CD14-positive monocyte (primary cell): ENCODE measurements at regions not wholly inside any gene's neighbourhood (a gene's known extent, or its start where the extent isn't known, plus 50 kb on each side); places are given as distances from the start of the nearest gene placed in this dataset.
A peak's percentile ranks its signal among the peaks of the same experiment; 100 is the strongest.

ENCODE experiments used
- DNase-seq, 3 donors: peaks; one replicate each; pipeline ENCODE4 v3.0.0-alpha.2; 2011 to 2022
- H2AFZ ChIP-seq: 2 replicates; pipeline ENCODE4 v1.6.0; 2012; ENCODE audit warnings: mild to moderate bottlenecking, low read depth, low read length, inconsistent platforms; ENCODE audit not compliant: insufficient read depth, poor library complexity, severe bottlenecking
- H3K27ac ChIP-seq, 2 donors: 1 replicate in 1 of 2; 2 replicates in 1 of 2; pipeline ENCODE4 v1.5.1; 2012 to 2013; ENCODE audit warnings: low read length in 2 of 2, control low read depth in 1 of 2, inconsistent platforms in 1 of 2, low read depth in 1 of 2, mild to moderate bottlenecking in 1 of 2
- H3K27me3 ChIP-seq, 2 donors: one replicate each; pipeline versions ENCODE4 v1.6.0 to v1.6.1; 2011 to 2013; ENCODE audit warnings: low read length in 2 of 2; ENCODE audit not compliant: control insufficient read depth in 2 of 2, insufficient read depth in 2 of 2
- H3K36me3 ChIP-seq, 2 donors: replicated peaks in 1 of 2; 1 replicate in 1 of 2; 2 replicates in 1 of 2; pipeline versions ENCODE4 v1.5.1 to v1.6.1; 2012 to 2013; ENCODE audit warnings: low read length in 2 of 2, control low read depth in 1 of 2, inconsistent platforms in 1 of 2, mild to moderate bottlenecking in 1 of 2; ENCODE audit not compliant: insufficient read depth in 2 of 2, control insufficient read depth in 1 of 2
- H3K4me1 ChIP-seq, 2 donors: 1 replicate in 1 of 2; 2 replicates in 1 of 2; pipeline versions ENCODE4 v1.5.1 to v1.6.1; 2012 to 2013; ENCODE audit warnings: low read length in 2 of 2, control low read depth in 1 of 2, inconsistent platforms in 1 of 2, mild to moderate bottlenecking in 1 of 2, moderate library complexity in 1 of 2; ENCODE audit not compliant: insufficient read depth in 2 of 2, control insufficient read depth in 1 of 2
- H3K4me2 ChIP-seq: replicated peaks from 2 replicates; pipeline ENCODE3; 2012; ENCODE audit warnings: low read length, moderate library complexity, mild to moderate bottlenecking; ENCODE audit not compliant: poor library complexity, severe bottlenecking; ENCODE audit errors: extremely low read depth
- H3K4me3 ChIP-seq, 3 experiments: fragments of 200-600 bp in 1 of 3; sonication (generic) in 1 of 3; replicated peaks in 1 of 3; 1 replicate in 2 of 3; 2 replicates in 1 of 3; pipeline ENCODE4 v1.5.1; 2011 to 2013; ENCODE audit warnings: low read length in 3 of 3, mild to moderate bottlenecking in 3 of 3, control low read depth in 2 of 3, low read depth in 2 of 3, inconsistent platforms in 1 of 3, moderate library complexity in 1 of 3
- H3K79me2 ChIP-seq: 2 replicates; pipeline ENCODE4 v1.6.0; 2012; ENCODE audit warnings: mild to moderate bottlenecking, control low read depth, inconsistent platforms, low read length, moderate library complexity; ENCODE audit not compliant: insufficient read depth
- H3K9ac ChIP-seq: 2 replicates; pipeline ENCODE4 v1.6.0; 2017; ENCODE audit warnings: low read length, mild to moderate bottlenecking; ENCODE audit not compliant: insufficient read depth, poor library complexity, severe bottlenecking
- H3K9me3 ChIP-seq, 2 donors: replicated peaks in 1 of 2; 1 replicate in 1 of 2; 2 replicates in 1 of 2; pipeline versions ENCODE4 v1.5.1 to v1.6.1; 2012 to 2013; ENCODE audit warnings: low read length in 2 of 2, control low read depth in 1 of 2; ENCODE audit not compliant: control insufficient read depth in 1 of 2, insufficient read depth in 1 of 2
- H4K20me1 ChIP-seq: 2 replicates; pipeline ENCODE4 v1.6.0; 2012; ENCODE audit warnings: mild to moderate bottlenecking, low read length, control low read depth, moderate library complexity; ENCODE audit not compliant: insufficient read depth
- H3K27ac Mint-ChIP-seq, 7 donors: one replicate each; pipeline ENCODE4 v1.8.0; 2020; ENCODE audit warnings: mild to moderate bottlenecking in 7 of 7, mixed read lengths in 7 of 7, moderate library complexity in 6 of 7, inconsistent platforms in 2 of 7
- H3K27me3 Mint-ChIP-seq, 3 donors: one replicate each; pipeline ENCODE4 v1.8.0; 2021 to 2022; ENCODE audit warnings: low read depth in 3 of 3, mild to moderate bottlenecking in 3 of 3, mixed read lengths in 3 of 3, moderate library complexity in 3 of 3, inconsistent platforms in 1 of 3
- H3K36me3 Mint-ChIP-seq, 2 donors: one replicate each; pipeline ENCODE4 v1.8.0; 2020; ENCODE audit warnings: mixed read lengths in 2 of 2, inconsistent platforms in 1 of 2, mild to moderate bottlenecking in 1 of 2
- H3K4me1 Mint-ChIP-seq: one replicate; pipeline ENCODE4 v1.8.0; 2020; ENCODE audit warnings: mild to moderate bottlenecking, mixed read lengths
- H3K4me3 Mint-ChIP-seq, 2 donors: one replicate each; pipeline ENCODE4 v1.8.0; 2020; ENCODE audit warnings: mild to moderate bottlenecking in 2 of 2, mixed read lengths in 2 of 2, moderate library complexity in 1 of 2
- H3K9me3 Mint-ChIP-seq, 7 donors: one replicate each; pipeline ENCODE4 v1.8.0; 2020 to 2022; ENCODE audit warnings: mixed read lengths in 7 of 7, mild to moderate bottlenecking in 6 of 7, moderate library complexity in 6 of 7, inconsistent platforms in 2 of 7
- CTCF ChIP-seq: fragments of 200-600 bp; IDR thresholded peaks from one replicate; pipeline ENCODE4 v1.8.0; 2022; ENCODE audit warnings: antibody characterized with exemption, mild to moderate bottlenecking
- WGBS: methylation state at CpG from one replicate; pipeline ENCODE4 v1.1.5; 2013; ENCODE audit warnings: missing lambda C conversion rate; ENCODE audit not compliant: insufficient coverage; 5-methylcytosine and 5-hydroxymethylcytosine counted together
- intact Hi-C, 2 donors: fragments of 100-400 bp; cut with micrococcal nuclease; formaldehyde crosslinking; loops; one replicate each; pipeline versions ENCODE4 v1.15.0 to v1.15.1; 2023

- Histone ChIP-seq H3K9me3 (no peaks in the 10 kb centered on the region), H3K36me3 (no peaks in the 10 kb centered on the region), H3K4me3 (no peak overlapping the region), H3K27ac (no peak overlapping the region), H3K4me2 (no peak overlapping the region), H4K20me1 (no peaks in the 10 kb centered on the region), H3K27me3 (peaks cover 0 to 9% of the 10 kb centered on the region in 2 donors), H3K79me2 (no peaks in the 10 kb centered on the region), H3K9ac (no peak overlapping the region), H3K4me1 (peaks cover 4 to 6% of the 10 kb centered on the region in 2 donors), H2AFZ (no peak overlapping the region)
- H3K36me3 Mint-ChIP-seq: no peaks in the 10 kb centered on the region
- no peak overlapping the region for H3K4me3 Mint-ChIP-seq
- H3K4me1 Mint-ChIP-seq: peaks cover 8% of the 10 kb centered on the region
- intact Hi-C loops: loop anchor here (10.0 kb wide), 1 partner anchor 261 kb away; no protein-coding TSS in a partner anchor
- no peak for DNase-seq
- H3K9me3 Mint-ChIP-seq: peaks cover 0 to 2% (median 0%) of the 10 kb centered on the region in 7 donors
- peaks cover 9 to 20% (median 13%) of the 10 kb centered on the region in 3 donors for H3K27me3 Mint-ChIP-seq
- no peak overlapping the region for H3K27ac Mint-ChIP-seq
- no peak for TF ChIP-seq CTCF
- WGBS: 77% methylated on average over 2 of the region's 3 CpGs
These were observed 55.0 kb upstream of the TCF21 start for GRCh38 chr6:133833949-133834359.

GRCh38 chr6:133834472-133835170, 54.3 kb upstream of the TCF21 start:
- Histone ChIP-seq H3K79me2 (no peaks in the 10 kb centered on the region), H4K20me1 (no peaks in the 10 kb centered on the region), H3K36me3 (no peaks in the 10 kb centered on the region), H3K4me1 (peaks cover 4 to 6% of the 10 kb centered on the region in 2 donors), H3K27me3 (peaks cover 0 to 9% of the 10 kb centered on the region in 2 donors), H2AFZ (no peak overlapping the region), H3K4me3 (no peak overlapping the region), H3K9me3 (no peaks in the 10 kb centered on the region), H3K4me2 (no peak overlapping the region), H3K27ac (no peak overlapping the region), H3K9ac (no peak overlapping the region)
- no peak for TF ChIP-seq CTCF
- H3K36me3 Mint-ChIP-seq: no peaks in the 10 kb centered on the region
- peak overlapping the region in 1 of 7 donors; percentile 75 for H3K27ac Mint-ChIP-seq
- H3K4me1 Mint-ChIP-seq: peaks cover 8% of the 10 kb centered on the region
- peaks cover 9 to 23% (median 15%) of the 10 kb centered on the region in 3 donors for H3K27me3 Mint-ChIP-seq
- WGBS: 56% methylated on average over 1 of the region's 2 CpGs
- H3K9me3 Mint-ChIP-seq: peaks cover 0 to 2% (median 0%) of the 10 kb centered on the region in 7 donors
- H3K4me3 Mint-ChIP-seq: no peak overlapping the region
- intact Hi-C loops: loop anchor here (10.0 kb wide), 1 partner anchor 260 kb away; no protein-coding TSS in a partner anchor
- no peak for DNase-seq
